HCT116 (cell line): ENCODE measurements at regions not wholly inside any gene's neighbourhood (a gene's known extent, or its start where the extent isn't known, plus 50 kb on each side); places are given as distances from the start of the nearest gene placed in this dataset.

ENCODE experiments used
- ATAC-seq: fragments of 200-7000 bp; cut with Tn5 transposase; 2 replicates; pipeline ENCODE4 v1.9.1; 2020; ENCODE audit warnings: mild to moderate bottlenecking, moderate library complexity
- BruUV-seq: library from RNA; stranded (reverse); fragments of 400-500 nt; replicated peaks from 2 replicates; lab custom pipeline; 2021; lab: Mats Ljungman, UMichigan
- CTCF ChIA-PET: fragments of 300-600 bp; sonication (Branson Sonifier 250); formaldehyde crosslinking; loops from one replicate; lab custom pipeline; 2021; ENCODE audit warnings: antibody characterized with exemption; lab: Charles Lee
- POLR2A ChIA-PET: fragments of 300-600, 350-600 bp; sonication (Branson Sonifier 250); formaldehyde crosslinking; loops from one replicate; lab custom pipeline; 2021; ENCODE audit warnings: antibody characterized with exemption; lab: Charles Lee
- RAD21 ChIA-PET, 2 experiments: fragments of 300-600 bp; sonication (Branson Sonifier 250); formaldehyde crosslinking; loops; one replicate each; lab custom pipeline; 2023; ENCODE audit warnings: low total read pairs in 2 of 2; ENCODE audit not compliant: uncharacterized antibody in 2 of 2, unreplicated experiment in 2 of 2, low non-redundant PET in 1 of 2; lab: Charles Lee
- DNase-seq: peaks from one replicate; pipeline ENCODE4 v3.0.0-alpha.2; 2010; ENCODE audit warnings: low read depth, low spot score
- H2AFZ ChIP-seq: fragments of 200-600 bp; shearing (Covaris generic), sonication (generic); 2 replicates; pipeline ENCODE4 v1.6.1; 2017; ENCODE audit warnings: low read depth, mixed run types, mixed read lengths, antibody characterized with exemption, low read length; ENCODE audit not compliant: poor library complexity, severe bottlenecking
- H3K27ac ChIP-seq: 2 replicates; pipeline ENCODE4 v1.5.1; 2012; ENCODE audit warnings: low read depth, low read length
- H3K27me3 ChIP-seq: fragments of 200-600 bp; sonication (generic); 2 replicates; pipeline ENCODE4 v1.6.1; 2016; ENCODE audit warnings: mixed run types, low read length, mixed read lengths; ENCODE audit not compliant: insufficient read depth
- H3K36me3 ChIP-seq, 2 experiments: fragments of 200-500 bp in 1 of 2; fragments of 200-600 bp in 1 of 2; sonication (Bioruptor generic) in 1 of 2; sonication (generic) in 1 of 2; 2 replicates each; pipeline versions ENCODE4 v1.5.1 to v1.6.1; 2014 to 2016; ENCODE audit warnings: low read length in 2 of 2, inconsistent platforms in 1 of 2, mixed read lengths in 1 of 2, mixed run types in 1 of 2; ENCODE audit not compliant: insufficient read depth in 2 of 2, control insufficient read depth in 1 of 2
- H3K4me1 ChIP-seq, 2 experiments: fragments of 200-600 bp in 1 of 2; sonication (generic) in 1 of 2; 2 replicates each; pipeline versions ENCODE4 v1.5.1 to v1.6.1; 2012 to 2017; ENCODE audit warnings: low read length in 2 of 2, inconsistent platforms in 1 of 2, mild to moderate bottlenecking in 1 of 2, mixed read lengths in 1 of 2, mixed run types in 1 of 2, moderate library complexity in 1 of 2; ENCODE audit not compliant: insufficient read depth in 2 of 2, control insufficient read depth in 1 of 2
- H3K4me2 ChIP-seq: fragments of 200-600 bp; sonication (generic); 2 replicates; pipeline ENCODE4 v1.6.1; 2017; ENCODE audit warnings: mixed run types, low read length, mixed read lengths
- H3K4me3 ChIP-seq, 2 experiments: fragments of 200-600 bp in 1 of 2; sonication (generic) in 1 of 2; replicated peaks in 1 of 2; 2 replicates each; pipeline ENCODE4 v1.5.1; 2011 to 2016; ENCODE audit warnings: low read length in 2 of 2, control low read depth in 1 of 2, low read depth in 1 of 2, mild to moderate bottlenecking in 1 of 2, mixed read lengths in 1 of 2, mixed run types in 1 of 2
- H3K79me2 ChIP-seq: fragments of 200-600 bp; sonication (generic); 2 replicates; pipeline ENCODE4 v1.6.1; 2017; ENCODE audit warnings: mild to moderate bottlenecking, mixed run types, low read length, moderate library complexity, mixed read lengths; ENCODE audit not compliant: insufficient read depth
- H3K9ac ChIP-seq: fragments of 200-600 bp; sonication (generic); 2 replicates; pipeline ENCODE4 v1.6.1; 2016; ENCODE audit warnings: low read length, mixed read lengths
- H3K9me2 ChIP-seq: fragments of 200-600 bp; sonication (generic), shearing (Covaris generic); 2 replicates; pipeline ENCODE4 v1.6.1; 2017; ENCODE audit warnings: mixed run types, mild to moderate bottlenecking, moderate library complexity; ENCODE audit not compliant: insufficient read depth
- H3K9me3 ChIP-seq, 2 experiments: fragments of 200-500 bp in 1 of 2; fragments of 200-600 bp in 1 of 2; sonication (Bioruptor generic) in 1 of 2; sonication (generic) in 1 of 2; 2 replicates each; pipeline ENCODE4 v1.6.1; 2014 to 2017; ENCODE audit warnings: low read length in 2 of 2, mixed read lengths in 2 of 2, inconsistent platforms in 1 of 2, low read depth in 1 of 2, mild to moderate bottlenecking in 1 of 2, mixed run types in 1 of 2, moderate library complexity in 1 of 2; ENCODE audit not compliant: control insufficient read depth in 1 of 2, insufficient read depth in 1 of 2
- H4K20me1 ChIP-seq: fragments of 200-600 bp; sonication (generic), shearing (Covaris generic); 2 replicates; pipeline ENCODE4 v1.6.1; 2017; ENCODE audit warnings: mixed run types, mild to moderate bottlenecking, moderate library complexity; ENCODE audit not compliant: insufficient read depth
- ATF3 ChIP-seq: IDR thresholded peaks from 2 replicates; pipeline ENCODE4 v1.6.1; 2012
- CBX3 ChIP-seq: IDR thresholded peaks from 2 replicates; pipeline ENCODE4 v1.6.1; 2012; ENCODE audit warnings: low read depth
- CEBPB ChIP-seq: IDR thresholded peaks from 2 replicates; pipeline ENCODE4 v1.6.1; 2012; ENCODE audit warnings: low read depth
- ELF1 ChIP-seq: IDR thresholded peaks from 2 replicates; pipeline ENCODE4 v1.6.1; 2012; ENCODE audit warnings: low read depth, borderline replicate concordance
- EZH2 ChIP-seq: fragments of 200-600 bp; sonication (generic); IDR thresholded peaks from 2 replicates; pipeline ENCODE4 v1.6.1; 2017; ENCODE audit warnings: antibody characterized with exemption, mixed run types
- EZH2phosphoT487 ChIP-seq: fragments of 200-600 bp; IDR thresholded peaks from 2 replicates; pipeline ENCODE4 v1.6.1; 2018; ENCODE audit warnings: antibody characterized with exemption, borderline replicate concordance
- FOSL1 ChIP-seq: IDR thresholded peaks from 2 replicates; pipeline ENCODE4 v1.6.1; 2012; ENCODE audit warnings: low read depth
- POLR2A ChIP-seq: IDR thresholded peaks from 2 replicates; pipeline ENCODE4 v1.7.0; 2011; ENCODE audit warnings: borderline replicate concordance; ENCODE audit not compliant: insufficient read depth, insufficient read length; ENCODE audit errors: extremely low read depth
- POLR2AphosphoS5 ChIP-seq: IDR thresholded peaks from 2 replicates; pipeline ENCODE4 v1.6.1; 2011; ENCODE audit warnings: mild to moderate bottlenecking, low read depth, low read length, moderate library complexity
- RAD21 ChIP-seq: IDR thresholded peaks from 2 replicates; pipeline ENCODE4 v1.6.1; 2012; ENCODE audit warnings: low read depth, mild to moderate bottlenecking
- SIN3A ChIP-seq: IDR thresholded peaks from 2 replicates; pipeline ENCODE4 v1.6.1; 2012; ENCODE audit warnings: low read depth
- SRF ChIP-seq: IDR thresholded peaks from 2 replicates; pipeline ENCODE4 v1.6.1; 2012; ENCODE audit warnings: low read depth
- TCF7L2 ChIP-seq: IDR thresholded peaks from 2 replicates; pipeline ENCODE4 v1.7.0; 2011; ENCODE audit warnings: borderline replicate concordance, inconsistent platforms; ENCODE audit not compliant: insufficient read depth, insufficient read length; ENCODE audit errors: extremely low read depth
- YY1 ChIP-seq: IDR thresholded peaks from 2 replicates; pipeline ENCODE4 v1.6.1; 2011; ENCODE audit warnings: low read length, low read depth, moderate library complexity, mild to moderate bottlenecking; ENCODE audit not compliant: insufficient replicate concordance; ENCODE audit errors: extremely low read depth
- ZFX ChIP-seq: fragments of 450-650 bp; IDR thresholded peaks from 2 replicates; pipeline ENCODE4 v1.6.1; 2017
- ZNF274 ChIP-seq: fragments of 200-500 bp; sonication (Bioruptor generic); IDR thresholded peaks from 2 replicates; pipeline ENCODE4 v1.6.1; 2014; ENCODE audit warnings: mild to moderate bottlenecking, low read depth, low read length, inconsistent platforms
- intact Hi-C: fragments of 100-400 bp; cut with micrococcal nuclease; formaldehyde crosslinking; loops from 2 replicates; pipeline ENCODE4 v1.10.0; 2022
- TF ChIP-seq, protein P1 (sequence below): IDR thresholded peaks from 2 replicates; pipeline ENCODE4 v1.6.1; 2012; ENCODE audit warnings: low read depth
- TF ChIP-seq, protein P2 (sequence below): IDR thresholded peaks from 2 replicates; pipeline ENCODE4 v1.6.1; 2011; ENCODE audit warnings: mild to moderate bottlenecking, low read length, moderate library complexity; ENCODE audit not compliant: insufficient replicate concordance; ENCODE audit errors: extremely low read depth

- Histone ChIP-seq H4K20me1 (no peaks in the 10 kb centered on the region; the same call in 1 of the 2 replicates), H3K4me3 (no peak overlapping the region), H3K9me3 (peaks cover 9 to 28% of the 10 kb centered on the region in 2 experiments; a peak in 3 of 4 replicates), H3K27ac (no peak overlapping the region), H3K9ac (no peak overlapping the region), H3K36me3 (no peaks in the 10 kb centered on the region), H3K9me2 (no peaks in the 10 kb centered on the region), H3K79me2 (no peaks in the 10 kb centered on the region), H3K27me3 (no peaks in the 10 kb centered on the region), H3K4me1 (no peaks in the 10 kb centered on the region), H3K4me2 (no peak overlapping the region), H2AFZ (no peak overlapping the region)
- intact Hi-C loops: no loop called here
- DNase-seq (no peak), ATAC-seq (no peak)
- POLR2A ChIA-PET: no interaction called here
- TF ChIP-seq, protein P1, sequence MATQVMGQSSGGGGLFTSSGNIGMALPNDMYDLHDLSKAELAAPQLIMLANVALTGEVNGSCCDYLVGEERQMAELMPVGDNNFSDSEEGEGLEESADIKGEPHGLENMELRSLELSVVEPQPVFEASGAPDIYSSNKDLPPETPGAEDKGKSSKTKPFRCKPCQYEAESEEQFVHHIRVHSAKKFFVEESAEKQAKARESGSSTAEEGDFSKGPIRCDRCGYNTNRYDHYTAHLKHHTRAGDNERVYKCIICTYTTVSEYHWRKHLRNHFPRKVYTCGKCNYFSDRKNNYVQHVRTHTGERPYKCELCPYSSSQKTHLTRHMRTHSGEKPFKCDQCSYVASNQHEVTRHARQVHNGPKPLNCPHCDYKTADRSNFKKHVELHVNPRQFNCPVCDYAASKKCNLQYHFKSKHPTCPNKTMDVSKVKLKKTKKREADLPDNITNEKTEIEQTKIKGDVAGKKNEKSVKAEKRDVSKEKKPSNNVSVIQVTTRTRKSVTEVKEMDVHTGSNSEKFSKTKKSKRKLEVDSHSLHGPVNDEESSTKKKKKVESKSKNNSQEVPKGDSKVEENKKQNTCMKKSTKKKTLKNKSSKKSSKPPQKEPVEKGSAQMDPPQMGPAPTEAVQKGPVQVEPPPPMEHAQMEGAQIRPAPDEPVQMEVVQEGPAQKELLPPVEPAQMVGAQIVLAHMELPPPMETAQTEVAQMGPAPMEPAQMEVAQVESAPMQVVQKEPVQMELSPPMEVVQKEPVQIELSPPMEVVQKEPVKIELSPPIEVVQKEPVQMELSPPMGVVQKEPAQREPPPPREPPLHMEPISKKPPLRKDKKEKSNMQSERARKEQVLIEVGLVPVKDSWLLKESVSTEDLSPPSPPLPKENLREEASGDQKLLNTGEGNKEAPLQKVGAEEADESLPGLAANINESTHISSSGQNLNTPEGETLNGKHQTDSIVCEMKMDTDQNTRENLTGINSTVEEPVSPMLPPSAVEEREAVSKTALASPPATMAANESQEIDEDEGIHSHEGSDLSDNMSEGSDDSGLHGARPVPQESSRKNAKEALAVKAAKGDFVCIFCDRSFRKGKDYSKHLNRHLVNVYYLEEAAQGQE: no peak
- TF ChIP-seq SIN3A (no peak), EZH2phosphoT487 (no peak), CEBPB (no peak), SRF (no peak), ZFX (no peak), POLR2A (no peak), FOSL1 (no peak), RAD21 (no peak), CBX3 (no peak), POLR2AphosphoS5 (no peak), EZH2 (no peak), ELF1 (no peak), YY1 (no peak), ZNF274 (no peak), TCF7L2 (no peak), ATF3 (no peak)
- TF ChIP-seq, protein P2, sequence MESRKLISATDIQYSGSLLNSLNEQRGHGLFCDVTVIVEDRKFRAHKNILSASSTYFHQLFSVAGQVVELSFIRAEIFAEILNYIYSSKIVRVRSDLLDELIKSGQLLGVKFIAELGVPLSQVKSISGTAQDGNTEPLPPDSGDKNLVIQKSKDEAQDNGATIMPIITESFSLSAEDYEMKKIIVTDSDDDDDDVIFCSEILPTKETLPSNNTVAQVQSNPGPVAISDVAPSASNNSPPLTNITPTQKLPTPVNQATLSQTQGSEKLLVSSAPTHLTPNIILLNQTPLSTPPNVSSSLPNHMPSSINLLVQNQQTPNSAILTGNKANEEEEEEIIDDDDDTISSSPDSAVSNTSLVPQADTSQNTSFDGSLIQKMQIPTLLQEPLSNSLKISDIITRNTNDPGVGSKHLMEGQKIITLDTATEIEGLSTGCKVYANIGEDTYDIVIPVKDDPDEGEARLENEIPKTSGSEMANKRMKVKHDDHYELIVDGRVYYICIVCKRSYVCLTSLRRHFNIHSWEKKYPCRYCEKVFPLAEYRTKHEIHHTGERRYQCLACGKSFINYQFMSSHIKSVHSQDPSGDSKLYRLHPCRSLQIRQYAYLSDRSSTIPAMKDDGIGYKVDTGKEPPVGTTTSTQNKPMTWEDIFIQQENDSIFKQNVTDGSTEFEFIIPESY: no peak
- BruUV-seq: no TSS peak
- CTCF ChIA-PET: no interaction called here
- RAD21 ChIA-PET: no interaction called here
Observed at GRCh38 chr11:42043312-42043711, 583.9 kb upstream of the LRRC4C start.
